Tibial nerve (tissue), 4 donors: ENCODE measurements at regions not wholly inside any gene's neighbourhood (a gene's known extent, or its start where the extent isn't known, plus 50 kb on each side); places are given as distances from the start of the nearest gene placed in this dataset.

Experiments used
- CTCF ChIP-seq, 5 experiments: fragments of 200-600 bp in 3 of 5; fragments of 450-650 bp in 2 of 5; sonication (generic) in 3 of 5; IDR thresholded peaks; one replicate each; pipeline ENCODE4 v1.5.1; 2016 to 2019; ENCODE audit warnings: antibody characterized with exemption in 5 of 5, mild to moderate bottlenecking in 3 of 5, moderate library complexity in 2 of 5
- EP300 ChIP-seq, 2 donors: sonication (generic); formaldehyde crosslinking; IDR thresholded peaks; one replicate each; pipeline ENCODE4 v1.6.1; 2017; ENCODE audit warnings: antibody characterized with exemption in 2 of 2, mild to moderate bottlenecking in 1 of 2
- POLR2A ChIP-seq, 2 donors: fragments of 450-650 bp; IDR thresholded peaks; one replicate each; pipeline ENCODE4 v1.6.1; 2017; ENCODE audit warnings: antibody characterized with exemption in 2 of 2, mild to moderate bottlenecking in 2 of 2, moderate library complexity in 2 of 2

DNA sequence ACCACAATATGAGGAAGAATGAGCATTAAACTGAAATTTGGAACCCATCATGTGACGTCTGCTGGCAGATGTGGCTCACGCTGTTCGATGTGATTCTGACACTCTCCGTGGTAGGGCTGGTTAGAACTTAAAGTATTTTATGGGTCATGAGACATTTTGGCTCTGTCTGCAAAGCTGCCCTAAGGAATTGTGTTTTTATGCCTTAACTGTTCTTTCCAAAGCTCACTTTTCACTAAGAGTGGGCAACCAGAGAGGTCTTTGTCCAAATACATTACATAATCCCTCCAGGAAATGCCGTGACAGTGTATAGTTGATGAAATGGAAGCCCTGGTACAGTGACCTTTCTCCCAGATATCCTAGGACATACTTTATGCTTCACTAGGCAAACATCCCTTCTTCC lies 119.1 kb downstream of the AQP4 start:
- TF ChIP-seq CTCF (IDR thresholded peaks at IDR 0.05) (no peak), EP300 (IDR thresholded peaks at IDR 0.05) (no peak), POLR2A (IDR thresholded peaks at IDR 0.05) (no peak)
